KMS-11 (cell line): ENCODE measurements at regions not wholly inside any gene's neighbourhood (a gene's known extent, or its start where the extent isn't known, plus 50 kb on each side); places are given as distances from the start of the nearest gene placed in this dataset.
A peak's percentile ranks its signal among the peaks of the same experiment; 100 is the strongest.

Experiments
- H2AFZ ChIP-seq: fragments of 200-600 bp; sonication (generic); 2 replicates; pipeline ENCODE4 v1.6.1; 2016; ENCODE audit warnings: antibody characterized with exemption, mixed run types, low read depth
- H3K27ac ChIP-seq: fragments of 200-600 bp; sonication (generic); 2 replicates; pipeline ENCODE4 v1.6.1; 2016; ENCODE audit warnings: mild to moderate bottlenecking, mixed run types
- H3K27me3 ChIP-seq: fragments of 200-600 bp; sonication (generic); 2 replicates; pipeline ENCODE4 v1.6.1; 2017; ENCODE audit warnings: mild to moderate bottlenecking, low read depth, mixed run types, moderate library complexity; ENCODE audit not compliant: insufficient read depth
- H3K36me3 ChIP-seq: fragments of 200-600 bp; sonication (generic); 2 replicates; pipeline ENCODE4 v1.6.1; 2017; ENCODE audit warnings: mild to moderate bottlenecking, mixed run types; ENCODE audit not compliant: insufficient read depth
- H3K4me1 ChIP-seq: fragments of 200-600 bp; sonication (generic); 2 replicates; pipeline ENCODE4 v1.6.1; 2016; ENCODE audit warnings: mild to moderate bottlenecking, low read depth, mixed run types; ENCODE audit not compliant: poor library complexity, severe bottlenecking
- H3K4me2 ChIP-seq: fragments of 200-600 bp; sonication (generic); 2 replicates; pipeline ENCODE4 v1.7.0; 2016; ENCODE audit warnings: mild to moderate bottlenecking, mixed run types
- H3K4me3 ChIP-seq: fragments of 200-600 bp; sonication (generic); IDR thresholded peaks from 2 replicates; pipeline ENCODE4 v1.6.1; 2017; ENCODE audit warnings: low read depth, low read length, mixed read lengths; ENCODE audit not compliant: insufficient read depth
- H3K79me2 ChIP-seq: fragments of 200-600 bp; sonication (generic); 2 replicates; pipeline ENCODE4 v1.6.1; 2016; ENCODE audit warnings: low read depth, mixed run types; ENCODE audit not compliant: insufficient read depth
- H3K9ac ChIP-seq: fragments of 200-600 bp; sonication (generic); 2 replicates; pipeline ENCODE4 v1.6.1; 2016; ENCODE audit warnings: mild to moderate bottlenecking, mixed run types
- H4K20me1 ChIP-seq: fragments of 200-600 bp; sonication (generic); 2 replicates; pipeline ENCODE4 v1.6.1; 2016; ENCODE audit warnings: mild to moderate bottlenecking, mixed run types; ENCODE audit not compliant: insufficient read depth
- TF ChIP-seq, protein P1 (sequence below): fragments of 200-600 bp; sonication (generic); conservative IDR thresholded peaks from 2 replicates; pipeline ENCODE4 v1.6.1; 2017; ENCODE audit warnings: low read depth, mild to moderate bottlenecking, antibody characterized with exemption, low read length, moderate library complexity, mixed read lengths

DNA sequence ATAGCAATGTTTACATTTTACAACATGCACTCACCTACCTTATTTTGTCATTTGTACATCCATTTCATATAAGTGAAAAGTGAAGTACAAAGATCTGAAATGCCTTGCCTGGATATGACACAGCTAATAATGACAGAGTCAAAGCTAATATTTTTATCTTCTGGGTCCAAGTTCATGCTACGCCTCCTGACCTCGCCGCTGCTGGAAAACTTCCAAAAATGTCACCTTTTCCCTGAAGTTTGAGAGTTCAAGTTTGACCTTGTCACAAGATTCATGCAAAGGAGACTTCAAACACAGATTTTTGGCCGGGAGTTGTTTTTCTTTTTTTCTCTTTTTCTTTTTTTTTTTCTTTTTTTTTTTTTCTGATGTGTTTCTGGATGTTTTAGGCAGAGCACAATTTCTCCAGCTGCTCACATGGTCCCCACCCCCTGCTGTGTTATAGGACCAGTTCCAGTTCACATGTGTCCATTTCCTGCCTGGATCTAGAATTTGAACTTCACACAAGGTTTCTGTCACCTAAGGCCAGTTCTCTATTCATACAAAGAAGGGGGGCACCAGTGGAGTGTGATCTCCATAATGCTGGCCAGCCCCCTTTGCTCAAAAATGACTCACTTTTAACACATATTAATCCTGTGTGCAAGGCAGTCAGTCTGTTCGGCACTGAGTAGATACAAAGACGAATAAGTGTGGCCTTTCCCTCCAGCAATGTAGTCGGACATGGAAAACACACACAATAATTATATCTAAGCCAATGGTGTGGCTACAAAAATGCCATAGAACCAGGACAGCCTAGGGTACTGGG, 546.8 kb downstream of the BUD13 start:
- TF ChIP-seq, protein P1, sequence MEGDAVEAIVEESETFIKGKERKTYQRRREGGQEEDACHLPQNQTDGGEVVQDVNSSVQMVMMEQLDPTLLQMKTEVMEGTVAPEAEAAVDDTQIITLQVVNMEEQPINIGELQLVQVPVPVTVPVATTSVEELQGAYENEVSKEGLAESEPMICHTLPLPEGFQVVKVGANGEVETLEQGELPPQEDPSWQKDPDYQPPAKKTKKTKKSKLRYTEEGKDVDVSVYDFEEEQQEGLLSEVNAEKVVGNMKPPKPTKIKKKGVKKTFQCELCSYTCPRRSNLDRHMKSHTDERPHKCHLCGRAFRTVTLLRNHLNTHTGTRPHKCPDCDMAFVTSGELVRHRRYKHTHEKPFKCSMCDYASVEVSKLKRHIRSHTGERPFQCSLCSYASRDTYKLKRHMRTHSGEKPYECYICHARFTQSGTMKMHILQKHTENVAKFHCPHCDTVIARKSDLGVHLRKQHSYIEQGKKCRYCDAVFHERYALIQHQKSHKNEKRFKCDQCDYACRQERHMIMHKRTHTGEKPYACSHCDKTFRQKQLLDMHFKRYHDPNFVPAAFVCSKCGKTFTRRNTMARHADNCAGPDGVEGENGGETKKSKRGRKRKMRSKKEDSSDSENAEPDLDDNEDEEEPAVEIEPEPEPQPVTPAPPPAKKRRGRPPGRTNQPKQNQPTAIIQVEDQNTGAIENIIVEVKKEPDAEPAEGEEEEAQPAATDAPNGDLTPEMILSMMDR = no peak
- no peaks in the 10 kb centered on the region for H3K27me3 ChIP-seq
- H3K4me3 ChIP-seq = no peak overlapping the region
- no peak overlapping the region for H2AFZ ChIP-seq
- no peak overlapping the region for H3K4me2 ChIP-seq
- no peaks in the 10 kb centered on the region for H3K4me1 ChIP-seq
- no peak overlapping the region for H3K27ac ChIP-seq
- H3K9ac ChIP-seq = no peak overlapping the region
- H3K79me2 ChIP-seq = no peaks in the 10 kb centered on the region
- H3K36me3 ChIP-seq = no peaks in the 10 kb centered on the region
- no peaks in the 10 kb centered on the region for H4K20me1 ChIP-seq

DNA sequence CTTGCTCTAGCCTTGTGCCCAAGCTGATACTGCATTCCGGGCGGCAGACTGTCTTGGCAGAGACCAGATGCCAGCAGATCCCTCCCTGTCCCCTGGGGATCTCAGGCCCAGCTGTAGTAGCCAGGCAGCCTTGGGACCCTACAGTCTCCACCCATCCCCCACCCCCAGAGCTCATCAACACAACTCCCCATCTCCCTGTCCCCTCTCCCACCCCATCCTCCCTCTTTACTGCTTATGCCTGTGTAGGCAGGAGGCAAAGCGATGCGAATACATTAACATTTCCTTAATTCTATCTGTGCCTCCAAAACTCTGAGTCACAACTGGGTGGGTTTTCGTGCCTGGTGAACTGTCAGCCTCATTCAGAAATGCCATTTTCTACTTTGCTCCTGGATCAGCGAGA, 547.6 kb downstream of the BUD13 start:
- no peaks in the 10 kb centered on the region for H3K79me2 ChIP-seq
- H4K20me1 ChIP-seq = no peaks in the 10 kb centered on the region
- no peaks in the 10 kb centered on the region for H3K36me3 ChIP-seq
- H3K4me2 ChIP-seq = no peak overlapping the region
- TF ChIP-seq, protein P1 = no peak
- no peak overlapping the region for H2AFZ ChIP-seq
- no peak overlapping the region for H3K27ac ChIP-seq
- H3K4me1 ChIP-seq = no peaks in the 10 kb centered on the region
- no peak overlapping the region for H3K4me3 ChIP-seq
- no peaks in the 10 kb centered on the region for H3K27me3 ChIP-seq
- H3K9ac ChIP-seq = no peak overlapping the region

DNA sequence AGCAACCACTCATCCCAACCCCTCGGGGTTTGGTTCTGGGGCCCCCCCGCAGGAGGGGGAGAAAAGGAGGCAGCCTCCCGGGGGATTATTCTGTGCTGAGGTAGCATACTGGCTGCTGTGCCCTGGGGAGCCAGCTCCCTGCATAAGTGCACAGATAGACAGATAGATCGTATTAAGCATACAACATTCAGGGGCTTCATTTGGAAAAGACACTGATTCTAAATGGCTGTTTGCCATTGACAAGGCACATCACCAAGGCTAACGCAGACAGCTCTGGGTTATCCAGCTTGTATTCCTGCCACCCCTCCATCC, 547.9 kb downstream of the BUD13 start:
- Histone ChIP-seq H4K20me1 (no peaks in the 10 kb centered on the region), H3K36me3 (no peaks in the 10 kb centered on the region), H3K4me2 (no peak overlapping the region), H3K4me3 (no peak overlapping the region), H2AFZ (no peak overlapping the region), H3K27me3 (no peaks in the 10 kb centered on the region), H3K79me2 (no peaks in the 10 kb centered on the region), H3K27ac (no peak overlapping the region), H3K9ac (no peak overlapping the region), H3K4me1 (no peaks in the 10 kb centered on the region)
- TF ChIP-seq, protein P1 = no peak

DNA sequence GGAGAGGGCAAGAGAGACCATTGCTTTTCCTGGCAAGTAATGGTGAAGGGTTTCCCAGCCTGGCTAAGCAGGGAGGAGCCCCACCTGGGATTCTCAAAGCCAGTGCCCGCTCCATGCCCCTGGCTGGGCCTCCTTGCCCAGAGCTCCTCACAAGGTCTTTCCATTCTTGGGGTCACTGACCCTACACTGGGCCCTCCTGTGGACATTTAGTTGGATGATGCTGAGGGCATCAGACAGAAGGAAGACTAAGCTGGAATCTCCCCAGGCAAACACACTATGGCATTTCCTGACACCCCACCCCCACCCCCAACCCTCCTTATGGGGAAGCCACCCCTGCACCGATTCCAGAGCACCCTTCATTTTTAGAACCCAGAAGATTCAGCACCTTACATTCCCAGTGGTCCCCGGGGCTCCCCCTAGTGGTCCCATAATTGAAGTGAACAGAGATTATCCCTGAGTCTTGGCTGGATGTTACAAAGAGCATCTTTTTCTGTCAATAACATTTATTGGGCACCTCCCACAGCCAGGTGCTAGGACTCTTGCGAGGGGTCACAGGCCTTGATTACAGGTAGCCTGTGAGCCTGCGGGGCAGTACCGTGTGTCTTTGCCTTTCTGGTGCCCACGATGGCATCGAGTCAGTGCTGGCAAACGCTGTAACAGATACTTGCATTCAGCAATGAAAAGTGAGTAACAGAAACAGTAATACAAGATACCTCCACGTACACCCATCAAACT, 548.5 kb downstream of the BUD13 start:
- Histone ChIP-seq H3K36me3 (no peaks in the 10 kb centered on the region), H3K27ac (no peak overlapping the region), H3K9ac (no peak overlapping the region), H3K4me2 (no peak overlapping the region), H3K4me3 (no peak overlapping the region), H3K4me1 (no peaks in the 10 kb centered on the region), H4K20me1 (no peaks in the 10 kb centered on the region), H2AFZ (no peak overlapping the region), H3K79me2 (no peaks in the 10 kb centered on the region), H3K27me3 (no peaks in the 10 kb centered on the region)
- TF ChIP-seq, protein P1 = peak; percentile 64
